ENCODE measurements at regions not wholly inside any gene's neighbourhood (a gene's known extent, or its start where the extent isn't known, plus 50 kb on each side); places are given as distances from the start of the nearest gene placed in this dataset.

GRCh38 chr9:38138276-38138675 lies 69.2 kb upstream of the SHB start:
- TF ChIP-seq POLR2A (IDR thresholded peaks at IDR 0.05; ENCODE audit: low read depth, low read length) (no peak), POLR2AphosphoS5 (IDR thresholded peaks at IDR 0.05; ENCODE audit: low read depth, low read length) (no peak), TAF1 (IDR thresholded peaks at IDR 0.05; ENCODE audit: borderline replicate concordance, low read depth, low read length) (no peak)
- DNase-seq (ENCODE audit: insufficient read length): no peak
- FAIRE-seq: no peak

GRCh38 chr9:38137342-38137741 lies 68.3 kb upstream of the SHB start:
- FAIRE-seq (no peak), DNase-seq (ENCODE audit: insufficient read length) (no peak)

GRCh38 chr9:38136386-38136785 lies 67.4 kb upstream of the SHB start:
- DNase-seq (ENCODE audit: insufficient read length) (no peak), FAIRE-seq (no peak)
- TF ChIP-seq TAF1 (IDR thresholded peaks at IDR 0.05; ENCODE audit: borderline replicate concordance, low read depth, low read length) (no peak), POLR2AphosphoS5 (IDR thresholded peaks at IDR 0.05; ENCODE audit: low read depth, low read length) (no peak), POLR2A (IDR thresholded peaks at IDR 0.05; ENCODE audit: low read depth, low read length) (no peak)

More at GRCh38 chr9:38137342-38137741, 68.3 kb upstream of the SHB start:
- TF ChIP-seq POLR2A (IDR thresholded peaks at IDR 0.05; ENCODE audit: low read depth, low read length): no peak
- no peak for TF ChIP-seq POLR2AphosphoS5 (IDR thresholded peaks at IDR 0.05; ENCODE audit: low read depth, low read length)
- TF ChIP-seq TAF1 (IDR thresholded peaks at IDR 0.05; ENCODE audit: borderline replicate concordance, low read depth, low read length): no peak

- no peak for FAIRE-seq
- no peak for DNase-seq (ENCODE audit: insufficient read length)
- TF ChIP-seq POLR2A (IDR thresholded peaks at IDR 0.05; ENCODE audit: low read depth, low read length) (no peak), POLR2AphosphoS5 (IDR thresholded peaks at IDR 0.05; ENCODE audit: low read depth, low read length) (no peak), TAF1 (IDR thresholded peaks at IDR 0.05; ENCODE audit: borderline replicate concordance, low read depth, low read length) (no peak)
Measured at GRCh38 chr9:38134611-38135237, 65.7 kb upstream of the SHB start.

- TF ChIP-seq POLR2A (IDR thresholded peaks at IDR 0.05; ENCODE audit: low read depth, low read length): no peak
- no peak for TF ChIP-seq POLR2AphosphoS5 (IDR thresholded peaks at IDR 0.05; ENCODE audit: low read depth, low read length)
- no peak for TF ChIP-seq TAF1 (IDR thresholded peaks at IDR 0.05; ENCODE audit: borderline replicate concordance, low read depth, low read length)
- no peak for FAIRE-seq
- DNase-seq (ENCODE audit: insufficient read length): no peak
Measured at GRCh38 chr9:38133595-38133994, 64.6 kb upstream of the SHB start.

GRCh38 chr9:38132956-38133355 lies 63.9 kb upstream of the SHB start:
- FAIRE-seq: no peak

GRCh38 chr9:38131729-38132128 lies 62.7 kb upstream of the SHB start:
- no peak for TF ChIP-seq POLR2A (IDR thresholded peaks at IDR 0.05; ENCODE audit: low read depth, low read length)
- no peak for TF ChIP-seq TAF1 (IDR thresholded peaks at IDR 0.05; ENCODE audit: borderline replicate concordance, low read depth, low read length)
- TF ChIP-seq POLR2AphosphoS5 (IDR thresholded peaks at IDR 0.05; ENCODE audit: low read depth, low read length): no peak
- FAIRE-seq: no peak
- no peak for DNase-seq (ENCODE audit: insufficient read length)

More at GRCh38 chr9:38132956-38133355, 63.9 kb upstream of the SHB start:
- no peak for DNase-seq (ENCODE audit: insufficient read length)
- TF ChIP-seq TAF1 (IDR thresholded peaks at IDR 0.05; ENCODE audit: borderline replicate concordance, low read depth, low read length): no peak
- no peak for TF ChIP-seq POLR2AphosphoS5 (IDR thresholded peaks at IDR 0.05; ENCODE audit: low read depth, low read length)
- TF ChIP-seq POLR2A (IDR thresholded peaks at IDR 0.05; ENCODE audit: low read depth, low read length): no peak

GRCh38 chr9:38130724-38131123 lies 61.7 kb upstream of the SHB start:
- FAIRE-seq (no peak), DNase-seq (ENCODE audit: insufficient read length) (no peak)
- TF ChIP-seq POLR2A (IDR thresholded peaks at IDR 0.05; ENCODE audit: low read depth, low read length) (no peak), TAF1 (IDR thresholded peaks at IDR 0.05; ENCODE audit: borderline replicate concordance, low read depth, low read length) (no peak), POLR2AphosphoS5 (IDR thresholded peaks at IDR 0.05; ENCODE audit: low read depth, low read length) (no peak)

GRCh38 chr9:38129366-38129765 lies 60.3 kb upstream of the SHB start:
- TF ChIP-seq POLR2A (IDR thresholded peaks at IDR 0.05; ENCODE audit: low read depth, low read length) (no peak), TAF1 (IDR thresholded peaks at IDR 0.05; ENCODE audit: borderline replicate concordance, low read depth, low read length) (no peak), POLR2AphosphoS5 (IDR thresholded peaks at IDR 0.05; ENCODE audit: low read depth, low read length) (no peak)
- DNase-seq (ENCODE audit: insufficient read length) (no peak), FAIRE-seq (no peak)

- TF ChIP-seq POLR2AphosphoS5 (IDR thresholded peaks at IDR 0.05; ENCODE audit: low read depth, low read length) (no peak), TAF1 (IDR thresholded peaks at IDR 0.05; ENCODE audit: borderline replicate concordance, low read depth, low read length) (no peak)
- FAIRE-seq (peak; percentile 53), DNase-seq (ENCODE audit: insufficient read length) (no peak)
Measured at GRCh38 chr9:38128752-38129270, 59.8 kb upstream of the SHB start.

- FAIRE-seq: no peak
- TF ChIP-seq POLR2AphosphoS5 (IDR thresholded peaks at IDR 0.05; ENCODE audit: low read depth, low read length) (no peak), TAF1 (IDR thresholded peaks at IDR 0.05; ENCODE audit: borderline replicate concordance, low read depth, low read length) (no peak), POLR2A (IDR thresholded peaks at IDR 0.05; ENCODE audit: low read depth, low read length) (no peak)
- DNase-seq (ENCODE audit: insufficient read length): no peak
Measured at GRCh38 chr9:38127271-38127839, 58.3 kb upstream of the SHB start.

- no peak for TF ChIP-seq POLR2A (IDR thresholded peaks at IDR 0.05; ENCODE audit: low read depth, low read length)
- no peak for TF ChIP-seq TAF1 (IDR thresholded peaks at IDR 0.05; ENCODE audit: borderline replicate concordance, low read depth, low read length)
- no peak for TF ChIP-seq POLR2AphosphoS5 (IDR thresholded peaks at IDR 0.05; ENCODE audit: low read depth, low read length)
- FAIRE-seq: no peak
- DNase-seq (ENCODE audit: insufficient read length): no peak
Measured at GRCh38 chr9:38126730-38127129, 57.7 kb upstream of the SHB start.
